22Rv1 (cell line): ENCODE measurements at regions not wholly inside any gene's neighbourhood (a gene's known extent, or its start where the extent isn't known, plus 50 kb on each side); places are given as distances from the start of the nearest gene placed in this dataset.

ENCODE experiments used
- H3K27ac ChIP-seq: fragments of 450-650 bp; 2 replicates; pipeline ENCODE4 v1.5.1; 2017
- CTCF ChIP-seq: fragments of 450-650 bp; IDR thresholded peaks from 2 replicates; pipeline ENCODE4 v1.5.1; 2017; ENCODE audit warnings: mild to moderate bottlenecking
- ZFX ChIP-seq: fragments of 450-650 bp; IDR thresholded peaks from 2 replicates; pipeline ENCODE4 v1.6.1; 2017; ENCODE audit warnings: antibody characterized with exemption, borderline replicate concordance

GRCh38 chr12:86827409-86827808 is 571.2 kb upstream of the MGAT4C start:
- TF ChIP-seq CTCF: no peak
- no peak for TF ChIP-seq ZFX
- no peak overlapping the region for H3K27ac ChIP-seq

GRCh38 chr12:86826051-86826450 is 569.9 kb upstream of the MGAT4C start:
- TF ChIP-seq ZFX (no peak), CTCF (no peak)
- H3K27ac ChIP-seq: no peak overlapping the region

GRCh38 chr12:86801439-86801838 is 545.2 kb upstream of the MGAT4C start:
- TF ChIP-seq ZFX: no peak
- no peak for TF ChIP-seq CTCF
- H3K27ac ChIP-seq: no peak overlapping the region

- no peak overlapping the region for H3K27ac ChIP-seq
- TF ChIP-seq ZFX (no peak), CTCF (no peak)
Observed at GRCh38 chr12:86799616-86800015, 543.4 kb upstream of the MGAT4C start.

GRCh38 chr12:86796550-86796949 is 540.4 kb upstream of the MGAT4C start:
- TF ChIP-seq CTCF (no peak), ZFX (no peak)
- H3K27ac ChIP-seq: no peak overlapping the region

- TF ChIP-seq CTCF (no peak), ZFX (no peak)
- no peak overlapping the region for H3K27ac ChIP-seq
Observed at GRCh38 chr12:86788661-86789060, 532.5 kb upstream of the MGAT4C start.

GRCh38 chr12:86787419-86787818 is 531.2 kb upstream of the MGAT4C start:
- H3K27ac ChIP-seq: no peak overlapping the region
- TF ChIP-seq ZFX (no peak), CTCF (no peak)
